ENCODE measurements at regions not wholly inside any gene's neighbourhood (a gene's known extent, or its start where the extent isn't known, plus 50 kb on each side); places are given as distances from the start of the nearest gene placed in this dataset.

GRCh38 chr2:126963390-126963789 is 64.7 kb downstream of the TEX51 start:
- TF ChIP-seq POLR2AphosphoS5 (IDR thresholded peaks at IDR 0.05; ENCODE audit: low read depth) (no peak), CTCF (IDR thresholded peaks at IDR 0.05; ENCODE audit: insufficient read depth, low read length) (no peak), REST (IDR thresholded peaks at IDR 0.05; ENCODE audit: insufficient replicate concordance, low read depth) (no peak), GABPA (IDR thresholded peaks at IDR 0.05; ENCODE audit: low read depth) (no peak)

Data from HL-60 (cell line).